ENCODE measurements at regions not wholly inside any gene's neighbourhood (a gene's known extent, or its start where the extent isn't known, plus 50 kb on each side); places are given as distances from the start of the nearest gene placed in this dataset.

DNA sequence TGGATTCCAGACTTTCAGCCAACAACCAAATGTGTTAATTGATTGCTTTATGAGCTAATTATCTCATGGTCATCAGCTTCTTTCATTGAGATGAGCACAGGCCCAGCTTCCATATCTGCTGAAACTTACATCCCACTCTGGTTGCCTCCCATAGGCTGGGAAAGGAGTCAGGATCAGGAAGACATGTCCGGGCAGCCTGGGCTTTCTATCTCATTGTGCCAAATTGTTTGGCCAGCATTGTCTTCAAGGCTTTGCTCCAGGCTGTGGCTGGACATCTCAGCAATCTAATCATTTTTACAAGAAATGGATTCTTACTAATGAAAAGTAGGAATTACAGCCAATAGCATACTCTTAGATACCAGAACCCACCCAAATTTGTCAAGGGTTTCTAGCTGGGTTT is 295.2 kb downstream of the CXCL12 start:
- H3K9me3 Mint-ChIP-seq, result peaks cover 4% of the 10 kb centered on the region
- H3K36me3 Mint-ChIP-seq (ENCODE audit: low read depth), result no peaks in the 10 kb centered on the region
- no peak overlapping the region for H3K27ac Mint-ChIP-seq
- no peaks in the 10 kb centered on the region for H3K4me1 Mint-ChIP-seq (ENCODE audit: low read depth)
- no peak overlapping the region for H3K4me3 Mint-ChIP-seq
- peaks cover 3% of the 10 kb centered on the region for H3K27me3 Mint-ChIP-seq (ENCODE audit: low read depth)

DNA sequence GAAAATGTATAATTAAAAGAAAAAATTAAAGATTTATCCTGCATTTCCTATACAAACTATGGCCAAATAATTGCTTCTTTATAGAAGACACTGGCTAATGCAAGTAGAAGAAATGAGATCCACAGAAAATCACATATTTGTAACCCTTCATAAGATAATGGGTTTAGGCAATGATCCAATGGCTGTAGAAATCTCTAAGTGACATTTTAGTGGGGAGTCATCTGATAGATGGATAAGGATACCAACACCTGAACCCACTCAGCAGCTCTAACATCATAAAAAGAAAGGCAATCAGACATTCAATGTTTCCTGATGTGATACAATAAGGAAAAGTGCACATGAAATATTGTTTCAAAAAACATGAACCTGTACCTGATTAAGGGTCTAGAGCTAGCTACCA is 297.5 kb downstream of the CXCL12 start:
- H3K27me3 Mint-ChIP-seq (ENCODE audit: low read depth), result peaks cover 3% of the 10 kb centered on the region

DNA sequence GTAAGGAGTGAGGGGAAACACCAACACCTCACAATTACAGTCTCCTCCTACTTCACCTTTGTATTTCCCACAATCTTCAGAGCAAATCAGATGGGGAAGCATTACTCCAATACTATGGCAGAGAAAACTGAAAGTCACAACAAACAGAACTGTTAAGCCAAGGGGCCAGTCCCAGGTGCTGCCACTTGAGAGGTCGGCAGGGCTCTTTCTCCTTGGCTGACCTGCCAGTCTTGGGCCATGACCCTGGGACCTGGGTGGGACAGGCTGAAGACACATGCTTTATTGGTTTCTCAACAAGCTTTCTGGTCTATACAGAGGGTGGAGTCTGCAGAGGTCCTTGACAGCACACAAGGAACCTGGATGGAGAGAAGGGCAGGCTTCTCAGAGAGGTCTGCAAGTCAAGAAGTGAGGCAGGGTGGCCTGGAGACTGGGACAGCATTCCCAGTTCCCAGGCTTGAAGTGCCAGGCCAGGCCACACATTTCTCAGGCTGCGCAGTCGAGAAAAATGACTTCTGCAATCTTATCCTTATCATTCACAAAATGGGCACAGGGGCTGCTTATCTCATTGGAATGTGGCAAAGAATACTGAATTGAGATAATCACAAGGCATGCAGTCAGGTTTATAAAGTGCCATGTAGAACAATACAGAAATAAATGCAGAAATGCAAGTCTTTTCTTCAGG is 301.0 kb downstream of the CXCL12 start:
- H3K27me3 Mint-ChIP-seq (ENCODE audit: low read depth), result no peaks in the 10 kb centered on the region
- no peak overlapping the region for H3K27ac Mint-ChIP-seq
- no peak overlapping the region for H3K4me3 Mint-ChIP-seq
- no peaks in the 10 kb centered on the region for H3K4me1 Mint-ChIP-seq (ENCODE audit: low read depth)
- H3K9me3 Mint-ChIP-seq, result no peaks in the 10 kb centered on the region
- no peaks in the 10 kb centered on the region for H3K36me3 Mint-ChIP-seq (ENCODE audit: low read depth)

More for the DNA sequence above, 297.5 kb downstream of the CXCL12 start:
- Mint-ChIP-seq H3K4me3 (no peak overlapping the region), H3K4me1 (ENCODE audit: low read depth) (no peaks in the 10 kb centered on the region), H3K9me3 (peaks cover 4% of the 10 kb centered on the region), H3K36me3 (ENCODE audit: low read depth) (no peaks in the 10 kb centered on the region), H3K27ac (no peak overlapping the region)

DNA sequence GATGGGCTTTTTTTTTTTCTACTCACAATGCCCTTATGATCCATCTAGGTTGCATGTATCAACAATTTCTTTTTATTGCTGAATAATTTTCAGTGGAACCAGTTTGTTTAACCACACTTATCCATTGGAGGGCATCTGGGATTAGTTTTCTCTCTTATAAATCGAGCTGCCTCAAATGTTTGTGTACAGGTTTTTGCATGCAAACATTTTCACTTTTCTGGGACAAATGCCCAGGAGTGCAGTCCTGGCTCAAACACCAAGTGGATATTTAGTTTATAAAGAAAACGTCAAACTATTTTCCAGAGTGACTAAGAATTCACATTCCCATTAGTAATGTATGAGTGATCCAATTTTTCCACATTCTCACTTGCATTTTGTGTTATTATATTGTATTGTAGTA is 313.4 kb downstream of the CXCL12 start:
- Mint-ChIP-seq H3K36me3 (ENCODE audit: low read depth) (no peaks in the 10 kb centered on the region), H3K9me3 (no peaks in the 10 kb centered on the region), H3K27ac (no peak overlapping the region), H3K4me1 (ENCODE audit: low read depth) (no peaks in the 10 kb centered on the region), H3K27me3 (ENCODE audit: low read depth) (peaks cover 3% of the 10 kb centered on the region), H3K4me3 (no peak overlapping the region)

DNA sequence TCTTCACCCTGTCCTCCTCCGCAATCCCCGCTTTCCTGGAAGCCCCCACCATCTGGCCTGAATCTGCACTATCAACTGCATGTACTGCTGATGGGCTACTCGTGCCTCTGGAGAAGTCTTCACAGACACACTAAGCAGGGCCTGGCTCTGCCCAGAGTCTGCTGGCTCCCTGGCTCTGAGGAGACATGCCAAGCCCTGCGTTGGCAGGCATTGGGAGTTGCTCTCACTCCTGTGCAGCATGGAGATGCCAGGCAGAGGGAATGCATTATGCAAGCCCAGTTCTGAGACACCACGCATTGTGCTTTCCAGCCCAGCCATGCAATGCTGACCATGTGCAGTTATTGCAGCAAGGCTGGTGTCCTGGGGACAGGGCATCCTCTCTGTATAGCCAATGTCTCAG is 314.6 kb downstream of the CXCL12 start:
- no peaks in the 10 kb centered on the region for H3K4me1 Mint-ChIP-seq (ENCODE audit: low read depth)
- peaks cover 3% of the 10 kb centered on the region for H3K27me3 Mint-ChIP-seq (ENCODE audit: low read depth)
- H3K36me3 Mint-ChIP-seq (ENCODE audit: low read depth), result no peaks in the 10 kb centered on the region
- no peak overlapping the region for H3K27ac Mint-ChIP-seq
- H3K9me3 Mint-ChIP-seq, result no peaks in the 10 kb centered on the region
- H3K4me3 Mint-ChIP-seq, result no peak overlapping the region

DNA sequence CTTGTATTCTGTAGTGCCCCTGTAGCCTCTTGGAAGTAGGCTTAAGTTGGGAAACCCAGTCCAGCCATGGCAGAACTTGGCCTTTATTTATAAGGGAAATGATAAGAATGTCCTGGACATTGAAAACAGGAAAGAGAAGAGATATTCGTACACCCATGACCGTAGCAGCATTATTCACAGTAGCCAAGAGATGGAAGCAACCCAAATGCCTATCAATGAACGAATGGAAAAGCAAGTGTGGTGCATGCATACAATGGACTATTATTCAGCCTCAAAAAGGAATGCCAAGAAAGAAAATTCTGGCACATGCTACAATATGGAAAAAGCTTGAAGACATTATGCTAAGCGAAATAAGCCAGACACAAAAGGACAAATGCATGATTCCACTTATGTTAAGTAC is 315.3 kb downstream of the CXCL12 start:
- Mint-ChIP-seq H3K4me1 (ENCODE audit: low read depth) (no peaks in the 10 kb centered on the region), H3K36me3 (ENCODE audit: low read depth) (no peaks in the 10 kb centered on the region), H3K4me3 (no peak overlapping the region), H3K27ac (no peak overlapping the region), H3K27me3 (ENCODE audit: low read depth) (peaks cover 3% of the 10 kb centered on the region), H3K9me3 (no peaks in the 10 kb centered on the region)

DNA sequence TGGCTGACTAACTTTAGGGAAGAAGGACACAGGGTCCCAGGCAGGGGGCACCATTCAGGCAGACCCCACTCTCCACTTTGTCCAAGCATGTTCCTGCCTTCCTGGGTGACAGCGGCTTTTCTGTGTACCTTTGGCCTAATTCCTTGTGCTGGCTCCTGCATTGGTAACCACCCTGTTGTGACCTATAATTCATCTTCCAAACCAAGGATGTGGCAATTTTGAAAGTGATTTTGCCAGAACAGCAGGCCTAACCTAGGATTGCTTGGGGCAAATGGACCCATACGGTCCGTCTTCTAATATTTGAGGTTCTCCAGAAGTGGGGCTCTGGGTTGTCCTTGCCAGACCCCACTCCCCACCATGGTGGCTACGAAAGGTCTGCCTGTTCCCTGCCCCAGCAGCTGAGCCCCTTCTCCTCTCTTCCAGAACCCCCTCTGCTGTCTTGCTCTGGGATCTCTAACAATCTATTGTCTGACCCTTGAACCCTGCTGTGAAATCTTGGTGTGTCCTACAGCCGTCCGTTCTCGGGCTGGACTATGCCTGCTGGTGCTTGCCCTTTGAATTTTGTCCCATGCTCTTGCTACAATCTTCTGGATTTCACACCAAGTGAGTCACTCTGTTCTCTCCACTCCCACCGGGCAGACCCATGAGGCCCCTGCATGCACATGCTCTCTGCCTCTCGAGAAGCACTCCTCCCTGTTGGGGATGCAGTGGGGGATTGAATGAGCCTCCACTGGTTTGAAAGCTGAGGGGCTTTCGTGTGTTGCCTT is 316.0 kb downstream of the CXCL12 start:
- no peak overlapping the region for H3K4me3 Mint-ChIP-seq
- no peaks in the 10 kb centered on the region for H3K36me3 Mint-ChIP-seq (ENCODE audit: low read depth)
- H3K9me3 Mint-ChIP-seq, result no peaks in the 10 kb centered on the region
- peaks cover 3% of the 10 kb centered on the region for H3K27me3 Mint-ChIP-seq (ENCODE audit: low read depth)
- no peaks in the 10 kb centered on the region for H3K4me1 Mint-ChIP-seq (ENCODE audit: low read depth)
- H3K27ac Mint-ChIP-seq, result no peak overlapping the region

DNA sequence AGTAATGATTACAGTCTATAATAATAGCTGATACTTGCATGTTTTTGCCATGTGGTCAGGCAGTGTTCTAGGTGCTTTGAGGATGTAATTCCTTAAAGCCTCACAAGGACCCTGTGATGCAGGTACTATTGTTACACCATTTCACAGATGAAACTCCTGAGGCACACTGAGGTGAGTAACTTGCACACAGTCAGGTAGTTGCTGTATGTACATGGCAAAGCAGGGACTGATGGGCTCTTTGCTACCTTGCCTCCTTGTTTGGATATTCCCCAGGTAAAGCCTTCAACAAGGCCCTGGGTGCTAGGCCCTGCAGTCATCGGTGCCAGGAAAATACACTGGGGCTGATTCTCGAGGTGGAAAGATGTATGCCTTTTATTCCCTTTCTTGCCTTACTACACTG is 317.5 kb downstream of the CXCL12 start:
- Mint-ChIP-seq H3K4me1 (ENCODE audit: low read depth) (no peaks in the 10 kb centered on the region), H3K27me3 (ENCODE audit: low read depth) (peaks cover 3% of the 10 kb centered on the region), H3K9me3 (no peaks in the 10 kb centered on the region), H3K4me3 (no peak overlapping the region), H3K27ac (no peak overlapping the region), H3K36me3 (ENCODE audit: low read depth) (no peaks in the 10 kb centered on the region)

DNA sequence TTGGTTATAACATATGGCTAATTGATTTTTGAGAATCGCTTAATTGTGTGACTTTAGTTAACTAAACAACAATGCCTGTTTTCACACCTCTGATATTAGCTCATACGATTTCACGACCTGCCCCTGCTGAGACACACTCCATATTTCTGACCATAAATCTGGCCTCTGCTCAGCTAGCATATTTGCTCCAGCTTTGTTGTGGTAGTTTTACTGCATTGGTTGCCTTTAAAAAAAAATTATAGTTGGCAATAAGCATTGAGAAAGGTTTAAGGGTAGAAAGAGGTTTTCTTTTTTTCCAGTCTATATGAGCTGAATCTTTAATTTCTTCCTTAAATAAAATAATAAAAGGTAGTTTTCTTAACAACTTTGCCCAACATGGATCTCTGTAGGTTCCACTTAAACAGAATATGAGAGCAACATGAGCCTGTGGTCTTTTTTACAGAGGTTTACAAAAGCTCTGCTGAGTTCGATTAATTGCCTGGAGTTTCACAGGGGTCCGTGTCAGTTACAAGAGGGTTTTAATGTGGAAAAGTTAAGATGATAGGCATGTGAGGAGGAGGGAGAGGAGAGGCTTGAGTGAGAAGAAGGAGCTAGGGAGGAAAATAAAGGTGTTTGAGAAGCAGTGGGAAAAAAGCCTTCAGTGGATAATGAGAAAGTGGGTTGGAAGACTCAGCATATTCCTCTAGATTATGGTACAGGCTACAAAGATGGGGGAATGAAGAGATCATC is 318.2 kb downstream of the CXCL12 start:
- no peaks in the 10 kb centered on the region for H3K9me3 Mint-ChIP-seq
- H3K4me1 Mint-ChIP-seq (ENCODE audit: low read depth), result no peaks in the 10 kb centered on the region
- no peak overlapping the region for H3K27ac Mint-ChIP-seq
- H3K27me3 Mint-ChIP-seq (ENCODE audit: low read depth), result no peaks in the 10 kb centered on the region
- no peak overlapping the region for H3K4me3 Mint-ChIP-seq
- H3K36me3 Mint-ChIP-seq (ENCODE audit: low read depth), result no peaks in the 10 kb centered on the region

DNA sequence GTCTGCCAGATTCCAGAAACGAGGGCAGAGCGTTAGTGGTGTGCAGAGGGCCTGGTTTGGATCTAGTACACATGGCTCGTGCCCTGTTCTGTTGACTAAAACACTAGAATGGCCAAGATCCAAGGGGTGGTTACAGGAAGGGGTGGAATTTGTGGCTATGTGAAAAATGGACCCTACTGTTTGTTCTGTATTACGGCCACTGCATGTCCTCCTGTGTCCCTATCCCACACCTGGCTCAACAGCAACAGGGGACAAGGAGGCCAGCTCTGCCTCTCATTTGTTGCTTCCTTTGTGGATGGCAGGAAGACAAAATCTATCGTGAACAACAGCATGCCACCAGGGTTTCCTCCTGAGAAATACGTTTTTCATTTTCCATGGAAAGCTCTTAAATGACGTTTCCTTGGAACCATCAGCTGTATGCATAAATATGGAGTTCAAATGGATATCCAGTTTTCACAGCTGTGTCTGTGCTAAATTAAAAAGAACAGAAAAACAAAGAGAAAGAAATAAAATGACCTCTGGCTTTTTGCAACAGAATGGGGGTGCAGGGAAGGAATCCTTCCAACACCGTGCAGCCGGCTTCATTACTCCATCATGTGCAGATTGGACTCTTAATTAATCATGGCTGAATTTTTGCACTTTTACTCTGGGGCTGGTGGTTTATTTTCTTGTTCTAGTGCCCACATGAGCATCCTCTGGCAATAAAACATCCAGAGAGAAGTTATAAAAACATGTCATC is 318.9 kb downstream of the CXCL12 start:
- H3K9me3 Mint-ChIP-seq, result no peaks in the 10 kb centered on the region
- H3K27me3 Mint-ChIP-seq (ENCODE audit: low read depth), result peaks cover 2% of the 10 kb centered on the region
- H3K4me1 Mint-ChIP-seq (ENCODE audit: low read depth), result no peaks in the 10 kb centered on the region
- H3K36me3 Mint-ChIP-seq (ENCODE audit: low read depth), result no peaks in the 10 kb centered on the region
- no peak overlapping the region for H3K4me3 Mint-ChIP-seq
- no peak overlapping the region for H3K27ac Mint-ChIP-seq

DNA sequence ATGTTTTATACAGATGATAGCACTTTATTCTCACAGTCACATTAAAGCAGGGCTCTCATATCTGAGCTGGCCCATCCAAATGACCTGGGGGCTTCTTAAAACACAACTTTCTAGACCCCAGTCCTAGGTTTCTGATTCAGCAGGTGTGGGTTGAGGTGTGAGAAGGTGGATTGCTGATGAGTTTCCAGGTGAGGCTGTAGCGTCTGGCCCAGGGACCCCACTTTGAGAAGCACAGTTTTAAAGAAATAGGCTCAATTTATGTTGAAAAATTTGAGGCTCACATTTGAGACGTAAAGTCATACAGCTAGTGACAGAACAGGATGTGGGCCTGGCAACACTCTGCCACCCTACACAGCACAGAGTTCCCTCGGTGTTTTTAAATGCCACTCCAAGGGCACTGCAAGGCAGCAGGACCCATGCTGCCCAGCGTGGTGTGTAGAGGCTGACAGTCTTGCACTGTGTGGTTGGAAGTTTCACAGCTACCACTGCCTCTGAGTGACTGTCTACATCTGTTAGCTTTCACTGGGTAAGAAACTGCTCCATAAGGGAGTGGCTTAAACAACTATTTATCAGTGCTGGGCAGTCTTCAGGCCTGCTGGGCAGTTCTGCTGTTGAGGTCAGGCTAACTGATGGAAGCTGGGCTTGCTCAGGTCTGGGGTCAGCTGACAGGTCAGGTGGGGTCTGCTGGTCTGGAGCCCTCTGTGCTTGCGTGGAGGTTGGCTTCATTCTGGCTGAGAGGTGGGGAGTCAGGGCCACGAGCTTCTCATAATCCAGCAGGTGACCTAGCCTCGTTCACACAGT is 319.7 kb downstream of the CXCL12 start:
- H3K4me1 Mint-ChIP-seq (ENCODE audit: low read depth), result no peaks in the 10 kb centered on the region
- H3K9me3 Mint-ChIP-seq, result no peaks in the 10 kb centered on the region
- H3K27me3 Mint-ChIP-seq (ENCODE audit: low read depth), result peaks cover 5% of the 10 kb centered on the region
- no peak overlapping the region for H3K27ac Mint-ChIP-seq
- no peak overlapping the region for H3K4me3 Mint-ChIP-seq
- no peaks in the 10 kb centered on the region for H3K36me3 Mint-ChIP-seq (ENCODE audit: low read depth)

DNA sequence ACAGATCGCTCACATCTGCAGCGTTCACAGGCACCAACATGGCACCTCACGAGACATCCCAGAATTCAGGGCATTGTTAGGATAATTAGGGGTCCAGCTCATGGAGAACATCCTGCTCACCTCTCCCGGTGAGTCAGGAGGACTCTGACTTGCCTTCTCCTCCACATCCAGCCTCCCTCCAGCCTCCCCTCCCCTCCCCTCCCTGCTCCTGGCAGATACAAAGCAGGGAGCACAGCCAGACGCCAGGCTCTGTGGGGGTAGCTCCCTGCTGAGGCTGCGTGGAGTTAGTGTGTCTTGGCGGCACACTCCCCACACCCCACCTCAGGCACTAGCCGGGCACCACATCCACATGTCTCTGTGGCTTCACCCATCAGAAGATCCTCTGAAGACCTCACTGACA is 320.6 kb downstream of the CXCL12 start:
- H3K4me1 Mint-ChIP-seq (ENCODE audit: low read depth), result no peaks in the 10 kb centered on the region
- no peak overlapping the region for H3K4me3 Mint-ChIP-seq
- no peak overlapping the region for H3K27ac Mint-ChIP-seq
- peaks cover 5% of the 10 kb centered on the region for H3K27me3 Mint-ChIP-seq (ENCODE audit: low read depth)
- H3K9me3 Mint-ChIP-seq, result no peaks in the 10 kb centered on the region
- no peaks in the 10 kb centered on the region for H3K36me3 Mint-ChIP-seq (ENCODE audit: low read depth)

DNA sequence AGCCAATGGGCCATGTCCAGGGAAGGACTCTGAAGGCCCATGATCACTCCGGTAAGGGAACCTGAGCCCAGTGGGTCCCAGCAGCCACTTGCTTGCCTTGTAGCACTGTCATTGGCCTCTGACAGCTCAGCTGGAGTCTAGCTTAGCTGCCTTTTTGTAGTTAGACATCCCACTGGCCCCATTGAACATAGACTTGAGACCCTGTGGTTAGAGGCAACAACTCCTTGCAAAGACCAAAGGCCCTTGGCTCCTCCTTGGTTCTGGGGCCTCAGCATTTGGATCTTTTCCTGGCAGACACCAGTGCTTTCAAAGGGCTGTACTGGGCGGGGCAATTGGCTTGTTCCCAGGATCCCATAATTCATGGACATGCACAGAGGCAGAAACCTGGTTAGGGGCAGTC is 321.2 kb downstream of the CXCL12 start:
- peaks cover 5% of the 10 kb centered on the region for H3K27me3 Mint-ChIP-seq (ENCODE audit: low read depth)
- H3K9me3 Mint-ChIP-seq, result no peaks in the 10 kb centered on the region
- no peaks in the 10 kb centered on the region for H3K36me3 Mint-ChIP-seq (ENCODE audit: low read depth)
- H3K4me3 Mint-ChIP-seq, result no peak overlapping the region
- no peaks in the 10 kb centered on the region for H3K4me1 Mint-ChIP-seq (ENCODE audit: low read depth)
- no peak overlapping the region for H3K27ac Mint-ChIP-seq

DNA sequence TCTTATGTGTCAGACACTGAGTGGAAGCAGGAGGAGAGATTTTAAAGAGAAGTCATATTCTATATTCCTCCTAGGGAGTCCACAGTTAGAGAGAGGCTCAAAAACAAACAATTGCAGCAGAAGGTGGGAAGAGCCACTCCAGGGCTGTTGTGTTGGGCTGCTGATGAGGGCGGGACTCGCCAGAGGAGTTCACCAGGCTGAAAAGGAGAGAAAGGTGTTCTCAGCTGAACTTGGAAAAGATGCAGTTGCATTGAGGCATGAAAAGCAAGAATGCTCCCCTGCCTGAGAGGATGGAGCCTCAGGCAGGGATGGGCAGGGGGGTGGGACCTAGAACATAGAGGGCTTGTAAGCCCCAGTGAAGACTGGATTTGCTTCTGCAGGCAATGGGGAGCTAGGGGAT is 324.2 kb downstream of the CXCL12 start:
- Mint-ChIP-seq H3K4me3 (no peak overlapping the region), H3K4me1 (ENCODE audit: low read depth) (no peaks in the 10 kb centered on the region), H3K9me3 (no peaks in the 10 kb centered on the region), H3K27ac (no peak overlapping the region), H3K36me3 (ENCODE audit: low read depth) (no peaks in the 10 kb centered on the region), H3K27me3 (ENCODE audit: low read depth) (peaks cover 5% of the 10 kb centered on the region)
